ENCODE measurements at regions not wholly inside any gene's neighbourhood (a gene's known extent, or its start where the extent isn't known, plus 50 kb on each side); places are given as distances from the start of the nearest gene placed in this dataset.

DNA sequence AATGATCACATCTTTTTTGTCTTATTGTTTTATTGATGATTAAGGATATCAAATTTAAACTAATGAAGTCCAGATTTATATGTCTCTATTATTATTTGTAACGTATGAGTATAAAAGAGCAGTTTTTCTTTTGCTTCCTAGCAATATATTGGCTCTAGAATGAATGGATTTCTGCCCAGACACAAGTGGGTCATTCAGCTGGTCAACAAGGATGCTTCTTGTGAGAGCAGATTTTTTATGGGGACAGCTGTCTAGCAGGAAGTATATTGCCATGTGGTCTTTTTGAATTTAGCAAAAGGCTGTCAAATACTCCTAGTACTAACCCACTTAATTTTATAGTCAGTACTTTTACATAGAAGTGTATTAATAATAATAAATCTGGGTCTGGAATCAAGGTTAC lies 1071.1 kb upstream of the FLRT2 start:
- Histone ChIP-seq H3K9me3 (no peaks in the 10 kb centered on the region), H3K4me3 (no peak overlapping the region), H3K36me3 (no peaks in the 10 kb centered on the region), H3K4me1 (no peaks in the 10 kb centered on the region), H3K27me3 (no peaks in the 10 kb centered on the region), H3K27ac (no peak overlapping the region)
- TF ChIP-seq POLR2A (IDR thresholded peaks at IDR 0.05) = no peak
- TF ChIP-seq, protein P1, sequence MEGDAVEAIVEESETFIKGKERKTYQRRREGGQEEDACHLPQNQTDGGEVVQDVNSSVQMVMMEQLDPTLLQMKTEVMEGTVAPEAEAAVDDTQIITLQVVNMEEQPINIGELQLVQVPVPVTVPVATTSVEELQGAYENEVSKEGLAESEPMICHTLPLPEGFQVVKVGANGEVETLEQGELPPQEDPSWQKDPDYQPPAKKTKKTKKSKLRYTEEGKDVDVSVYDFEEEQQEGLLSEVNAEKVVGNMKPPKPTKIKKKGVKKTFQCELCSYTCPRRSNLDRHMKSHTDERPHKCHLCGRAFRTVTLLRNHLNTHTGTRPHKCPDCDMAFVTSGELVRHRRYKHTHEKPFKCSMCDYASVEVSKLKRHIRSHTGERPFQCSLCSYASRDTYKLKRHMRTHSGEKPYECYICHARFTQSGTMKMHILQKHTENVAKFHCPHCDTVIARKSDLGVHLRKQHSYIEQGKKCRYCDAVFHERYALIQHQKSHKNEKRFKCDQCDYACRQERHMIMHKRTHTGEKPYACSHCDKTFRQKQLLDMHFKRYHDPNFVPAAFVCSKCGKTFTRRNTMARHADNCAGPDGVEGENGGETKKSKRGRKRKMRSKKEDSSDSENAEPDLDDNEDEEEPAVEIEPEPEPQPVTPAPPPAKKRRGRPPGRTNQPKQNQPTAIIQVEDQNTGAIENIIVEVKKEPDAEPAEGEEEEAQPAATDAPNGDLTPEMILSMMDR (IDR thresholded peaks at IDR 0.05) = no peak
- ATAC-seq = no peak
- intact Hi-C loops (cut with DNase I) = no loop called here
- 35% methylated on average over 1 of the region's 1 CpG for WGBS (ENCODE audit: insufficient coverage, low coverage, low lambda C conversion rate, missing lambda C conversion rate)
- no peak for DNase-seq

DNA sequence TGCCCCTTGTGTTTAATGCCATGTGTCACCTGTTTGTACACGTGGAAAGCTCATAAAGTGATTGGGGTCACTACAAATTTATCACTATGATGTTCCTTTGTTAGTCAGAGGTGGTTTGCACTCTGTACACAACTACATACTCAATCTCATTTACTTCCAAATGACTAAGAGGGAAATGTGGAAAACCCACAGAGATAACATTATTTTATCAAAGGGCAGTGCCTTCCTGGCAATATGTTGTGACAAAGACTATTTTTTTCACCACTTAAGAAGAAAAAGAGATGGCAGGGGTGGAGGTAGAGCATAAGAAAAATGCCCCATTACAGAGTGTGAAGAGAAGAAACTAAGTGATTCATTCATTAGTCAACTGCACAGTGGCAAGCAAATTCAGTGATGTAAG lies 1064.1 kb upstream of the FLRT2 start:
- WGBS (ENCODE audit: insufficient coverage, low coverage, low lambda C conversion rate, missing lambda C conversion rate) = 13% methylated on average over 1 of the region's 1 CpG
- Histone ChIP-seq H3K27me3 (no peaks in the 10 kb centered on the region), H3K36me3 (no peaks in the 10 kb centered on the region), H3K4me1 (no peaks in the 10 kb centered on the region), H3K9me3 (no peaks in the 10 kb centered on the region), H3K4me3 (no peak overlapping the region), H3K27ac (no peak overlapping the region)
- no peak for ATAC-seq
- TF ChIP-seq, protein P1 (IDR thresholded peaks at IDR 0.05) = no peak
- TF ChIP-seq POLR2A (IDR thresholded peaks at IDR 0.05) = no peak
- intact Hi-C loops (cut with DNase I) = no loop called here
- no peak for DNase-seq

DNA sequence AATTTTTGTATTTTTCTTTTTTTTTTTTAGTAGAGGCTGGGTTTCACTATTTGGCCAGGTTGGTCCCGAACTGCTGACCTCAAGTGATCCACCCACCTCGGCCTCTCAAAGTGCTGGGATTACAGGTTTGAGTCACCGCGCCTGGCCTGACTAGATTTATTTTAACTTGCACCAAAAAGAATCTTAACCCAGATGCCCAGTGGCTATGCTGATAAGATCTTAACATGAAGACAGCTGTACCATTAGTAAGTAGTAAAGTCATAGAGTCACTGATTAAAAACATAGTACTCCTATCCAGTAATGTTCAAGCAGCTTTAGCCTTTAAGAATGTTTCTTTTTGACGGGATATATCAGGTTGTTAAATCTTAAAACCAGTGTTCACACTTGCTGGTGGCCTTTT lies 1061.8 kb upstream of the FLRT2 start:
- Histone ChIP-seq H3K9me3 (no peaks in the 10 kb centered on the region), H3K27ac (no peak overlapping the region), H3K36me3 (no peaks in the 10 kb centered on the region), H3K27me3 (no peaks in the 10 kb centered on the region), H3K4me3 (no peak overlapping the region), H3K4me1 (no peaks in the 10 kb centered on the region)
- DNase-seq = no peak
- TF ChIP-seq POLR2A (IDR thresholded peaks at IDR 0.05) = no peak
- TF ChIP-seq, protein P1 (IDR thresholded peaks at IDR 0.05) = no peak
- WGBS (ENCODE audit: insufficient coverage, low coverage, low lambda C conversion rate, missing lambda C conversion rate) = 63% methylated on average over 5 of the region's 5 CpGs
- intact Hi-C loops (cut with DNase I) = no loop called here
- no peak for ATAC-seq

DNA sequence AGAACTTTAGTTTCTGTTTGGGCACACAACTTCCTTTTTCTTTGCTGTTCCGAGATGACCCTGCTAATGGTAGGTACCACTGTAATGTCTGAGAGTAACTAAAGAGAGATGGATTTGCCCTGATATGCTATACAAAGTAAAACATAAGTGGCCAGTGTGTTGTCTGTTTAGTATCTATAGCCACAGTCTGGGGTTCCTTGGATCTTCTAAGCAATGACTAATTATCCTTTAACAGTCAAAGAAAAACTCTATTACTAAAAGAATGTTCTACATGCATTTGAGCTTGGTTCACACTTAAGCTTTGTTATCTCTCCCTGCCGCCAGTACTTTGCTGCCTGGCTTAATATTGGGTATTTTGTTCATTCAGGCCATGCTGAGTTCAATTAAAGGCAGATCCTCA lies 1051.9 kb upstream of the FLRT2 start:
- intact Hi-C loops (cut with DNase I) = no loop called here
- DNase-seq (no peak), ATAC-seq (no peak)
- 22% methylated on average over 2 of the region's 2 CpGs for WGBS (ENCODE audit: insufficient coverage, low coverage, low lambda C conversion rate, missing lambda C conversion rate)
- H3K4me1 ChIP-seq = no peaks in the 10 kb centered on the region
- H3K27me3 ChIP-seq = no peaks in the 10 kb centered on the region
- no peaks in the 10 kb centered on the region for H3K9me3 ChIP-seq
- no peak overlapping the region for H3K27ac ChIP-seq
- TF ChIP-seq, protein P1 (IDR thresholded peaks at IDR 0.05) = no peak
- TF ChIP-seq POLR2A (IDR thresholded peaks at IDR 0.05) = no peak
- H3K36me3 ChIP-seq = no peaks in the 10 kb centered on the region
- no peak overlapping the region for H3K4me3 ChIP-seq
